OCI-LY7 (cell line): ENCODE measurements at regions not wholly inside any gene's neighbourhood (a gene's known extent, or its start where the extent isn't known, plus 50 kb on each side); places are given as distances from the start of the nearest gene placed in this dataset.
A peak's percentile ranks its signal among the peaks of the same experiment; 100 is the strongest.

ENCODE experiments used
- BruUV-seq: library from RNA; stranded (reverse); fragments of 400-500 nt; replicated peaks from 2 replicates; lab custom pipeline; 2021; lab: Mats Ljungman, UMichigan
- CTCF ChIA-PET: fragments of 300-600 bp; sonication (Branson Sonifier 250); formaldehyde crosslinking; loops from one replicate; lab custom pipeline; 2022; ENCODE audit warnings: antibody characterized with exemption; ENCODE audit not compliant: unreplicated experiment; lab: Charles Lee
- POLR2A ChIA-PET: fragments of 300-600 bp; sonication (Branson Sonifier 250); formaldehyde crosslinking; loops from one replicate; lab custom pipeline; 2022; ENCODE audit warnings: antibody characterized with exemption; lab: Charles Lee
- DNase-seq: peaks from one replicate; pipeline ENCODE4 v3.0.0-alpha.2; 2015; ENCODE audit warnings: low spot score
- H2AFZ ChIP-seq: fragments of 200-600 bp; sonication (generic), shearing (Covaris generic); 2 replicates; pipeline ENCODE4 v1.6.1; 2014; ENCODE audit warnings: mild to moderate bottlenecking, antibody characterized with exemption, low read length, moderate library complexity
- H3K27ac ChIP-seq: fragments of 200-600 bp; sonication (generic); 2 replicates; pipeline ENCODE4 v1.5.1; 2014; ENCODE audit warnings: mixed run types, low read depth, mild to moderate bottlenecking, moderate library complexity, low read length, inconsistent platforms; ENCODE audit not compliant: poor library complexity, severe bottlenecking
- H3K36me3 ChIP-seq: fragments of 200-600 bp; sonication (generic); 2 replicates; pipeline ENCODE4 v1.6.1; 2014; ENCODE audit warnings: mild to moderate bottlenecking, antibody characterized with exemption, low read length, moderate library complexity, mixed read lengths; ENCODE audit not compliant: insufficient read depth
- H3K4me1 ChIP-seq: fragments of 200-600 bp; sonication (generic); 2 replicates; pipeline ENCODE4 v1.5.1; 2014; ENCODE audit warnings: mild to moderate bottlenecking, low read length; ENCODE audit not compliant: insufficient read depth, poor library complexity, severe bottlenecking
- H3K4me2 ChIP-seq: fragments of 200-600 bp; sonication (generic); 2 replicates; pipeline ENCODE4 v1.6.1; 2014; ENCODE audit warnings: mild to moderate bottlenecking, low read length
- H3K4me3 ChIP-seq: fragments of 200-600 bp; sonication (generic); 2 replicates; pipeline ENCODE4 v1.5.1; 2014; ENCODE audit warnings: mild to moderate bottlenecking, low read depth, low read length; ENCODE audit not compliant: poor library complexity, severe bottlenecking
- H3K79me2 ChIP-seq: fragments of 200-600 bp; sonication (generic); 2 replicates; pipeline ENCODE4 v1.6.1; 2016; ENCODE audit warnings: low read depth, mild to moderate bottlenecking, low read length, moderate library complexity, mixed read lengths; ENCODE audit not compliant: insufficient read depth
- H3K9me2 ChIP-seq: fragments of 200-600 bp; sonication (generic); 2 replicates; pipeline ENCODE4 v1.6.1; 2016; ENCODE audit warnings: mild to moderate bottlenecking, low read length, mixed read lengths; ENCODE audit not compliant: insufficient read depth
- H3K9me3 ChIP-seq: fragments of 200-600 bp; sonication (generic); 2 replicates; pipeline ENCODE4 v1.6.1; 2014; ENCODE audit warnings: mild to moderate bottlenecking, mixed run types, low read length, mixed read lengths
- H4K20me1 ChIP-seq: fragments of 200-600 bp; sonication (generic); 2 replicates; pipeline ENCODE4 v1.6.1; 2014; ENCODE audit warnings: mild to moderate bottlenecking, antibody characterized with exemption, low read length, moderate library complexity, mixed read lengths; ENCODE audit not compliant: insufficient read depth
- CTCF ChIP-seq: fragments of 200-600 bp; sonication (generic); conservative IDR thresholded peaks from 2 replicates; pipeline ENCODE4 v1.5.1; 2014; ENCODE audit warnings: mild to moderate bottlenecking, antibody characterized with exemption, low read length, moderate library complexity, mixed read lengths
- EZH2phosphoT487 ChIP-seq: fragments of 200-600 bp; sonication (generic); IDR thresholded peaks from 2 replicates; pipeline ENCODE4 v1.6.1; 2018; ENCODE audit warnings: low read depth, borderline replicate concordance, mild to moderate bottlenecking, mixed run types, antibody characterized with exemption, low read length, moderate library complexity, mixed read lengths
- intact Hi-C: fragments of 100-400 bp; cut with micrococcal nuclease; formaldehyde crosslinking; loops from one replicate; pipeline ENCODE4 v1.10.0; 2022; ENCODE audit not compliant: unreplicated experiment

GRCh38 chr3:163927521-163927920, 1150.8 kb downstream of the SI start:
- TF ChIP-seq CTCF (no peak), EZH2phosphoT487 (no peak)
- H3K9me3 ChIP-seq = no peaks in the 10 kb centered on the region
- H4K20me1 ChIP-seq = no peaks in the 10 kb centered on the region
- H3K27ac ChIP-seq = no peak overlapping the region
- intact Hi-C loops = no loop called here
- peak overlapping the region; percentile 67; the same call in 1 of the 2 replicates for H2AFZ ChIP-seq
- no peaks in the 10 kb centered on the region for H3K36me3 ChIP-seq
- H3K4me1 ChIP-seq = peaks cover 39% of the 10 kb centered on the region
- H3K9me2 ChIP-seq = no peaks in the 10 kb centered on the region
- ChIA-PET POLR2A (no interaction called here), CTCF (no interaction called here)
- BruUV-seq = no TSS peak
- H3K79me2 ChIP-seq = no peaks in the 10 kb centered on the region
- H3K4me3 ChIP-seq = no peak overlapping the region
- no peak overlapping the region for H3K4me2 ChIP-seq
- no peak for DNase-seq

- Histone ChIP-seq H3K4me3 (peak overlapping the region; percentile 46), H3K4me1 (peaks cover 39% of the 10 kb centered on the region), H3K9me3 (no peaks in the 10 kb centered on the region), H4K20me1 (no peaks in the 10 kb centered on the region), H2AFZ (peak overlapping the region; percentile 84), H3K27ac (peak overlapping the region; percentile 66), H3K79me2 (no peaks in the 10 kb centered on the region), H3K36me3 (no peaks in the 10 kb centered on the region), H3K9me2 (no peaks in the 10 kb centered on the region), H3K4me2 (peak overlapping the region; percentile 69)
- BruUV-seq = no TSS peak
- DNase-seq = peak; percentile 79
- POLR2A ChIA-PET = interaction anchor here (0.7 kb wide), 1 partner anchor 19 kb away, joined by 3 read pairs; no protein-coding TSS in a partner anchor
- TF ChIP-seq CTCF (no peak), EZH2phosphoT487 (no peak)
- intact Hi-C loops = no loop called here
- CTCF ChIA-PET = no interaction called here
These were observed 1153.7 kb downstream of the SI start for GRCh38 chr3:163924600-163924999.

GRCh38 chr3:163919154-163919553, 1159.1 kb downstream of the SI start:
- no peak overlapping the region for H3K4me3 ChIP-seq
- no peaks in the 10 kb centered on the region for H3K79me2 ChIP-seq
- H3K4me1 ChIP-seq = peaks cover 16% of the 10 kb centered on the region
- ChIA-PET POLR2A (no interaction called here), CTCF (no interaction called here)
- DNase-seq = no peak
- H4K20me1 ChIP-seq = no peaks in the 10 kb centered on the region
- no peaks in the 10 kb centered on the region for H3K9me3 ChIP-seq
- no peak overlapping the region for H3K4me2 ChIP-seq
- H3K27ac ChIP-seq = no peak overlapping the region
- no peaks in the 10 kb centered on the region for H3K9me2 ChIP-seq
- BruUV-seq = no TSS peak
- no peaks in the 10 kb centered on the region for H3K36me3 ChIP-seq
- no peak overlapping the region for H2AFZ ChIP-seq
- TF ChIP-seq EZH2phosphoT487 (no peak), CTCF (no peak)
- intact Hi-C loops = loop anchor here (5.0 to 10.0 kb wide), 2 partner anchors 33 to 1266 kb away; no protein-coding TSS in a partner anchor
